Colonic mucosa (tissue), 4 donors: ENCODE measurements at regions not wholly inside any gene's neighbourhood (a gene's known extent, or its start where the extent isn't known, plus 50 kb on each side); places are given as distances from the start of the nearest gene placed in this dataset.

Experiments
- DNase-seq: peaks from one replicate; pipeline ENCODE4 v3.0.0-alpha.2; 2020
- H3K27ac ChIP-seq: fragments of 200-600 bp; one replicate; pipeline ENCODE4 v1.8.0; 2021
- H3K27me3 ChIP-seq: fragments of 200-600 bp; one replicate; pipeline ENCODE4 v1.8.0; 2021
- H3K36me3 ChIP-seq: fragments of 200-600 bp; one replicate; pipeline ENCODE4 v1.8.0; 2021
- H3K4me1 ChIP-seq: fragments of 200-600 bp; one replicate; pipeline ENCODE4 v1.8.0; 2021; ENCODE audit warnings: mild to moderate bottlenecking
- H3K4me3 ChIP-seq: fragments of 200-600 bp; one replicate; pipeline ENCODE4 v1.8.0; 2021
- H3K9ac ChIP-seq, 2 donors: one replicate each; pipeline ENCODE4 v1.7.0; 2013; ENCODE audit warnings: control low read depth in 2 of 2, low read depth in 2 of 2, low read length in 2 of 2
- H3K9me3 ChIP-seq: fragments of 200-600 bp; one replicate; pipeline ENCODE4 v1.8.0; 2021
- intact Hi-C: fragments of 100-400 bp; cut with DNase I; formaldehyde crosslinking; loops from one replicate; pipeline ENCODE4 v1.14.1; 2022
- TF ChIP-seq, protein P1 (sequence below): fragments of 200-600 bp; IDR thresholded peaks from one replicate; pipeline ENCODE4 v1.8.0; 2022; ENCODE audit warnings: antibody characterized with exemption, mild to moderate bottlenecking
- donor health status: healthy.
- donor health status: DM: no; HTN: no; CAD: no.
- donor health status: DM: no; HTN: no; CAD: no.

DNA sequence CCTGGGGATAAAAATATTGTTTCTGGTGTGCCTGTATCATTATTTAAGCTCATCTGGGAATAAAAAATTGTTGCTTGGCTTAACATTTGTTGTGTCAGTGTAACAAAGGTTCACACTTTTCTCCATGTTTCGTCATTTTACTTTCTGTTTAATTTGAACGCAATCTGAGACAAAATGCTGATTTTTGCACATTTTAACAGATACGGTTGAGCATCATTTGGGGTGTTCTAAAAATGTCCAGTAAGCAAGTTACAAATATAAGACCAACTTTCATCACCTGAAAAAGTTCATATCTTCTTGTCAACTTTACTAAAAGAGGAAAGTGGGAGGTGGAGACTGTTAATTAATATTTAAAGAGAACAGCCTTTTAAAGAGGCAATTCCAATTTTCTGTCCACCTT lies 134.8 kb upstream of the CNTN4 start:
- Histone ChIP-seq H3K27me3 (no peaks in the 10 kb centered on the region), H3K9ac (no peak overlapping the region), H3K36me3 (no peaks in the 10 kb centered on the region), H3K27ac (no peak overlapping the region), H3K9me3 (no peaks in the 10 kb centered on the region), H3K4me1 (no peaks in the 10 kb centered on the region), H3K4me3 (no peak overlapping the region)
- no peak for DNase-seq
- intact Hi-C loops: no loop called here
- TF ChIP-seq, protein P1, sequence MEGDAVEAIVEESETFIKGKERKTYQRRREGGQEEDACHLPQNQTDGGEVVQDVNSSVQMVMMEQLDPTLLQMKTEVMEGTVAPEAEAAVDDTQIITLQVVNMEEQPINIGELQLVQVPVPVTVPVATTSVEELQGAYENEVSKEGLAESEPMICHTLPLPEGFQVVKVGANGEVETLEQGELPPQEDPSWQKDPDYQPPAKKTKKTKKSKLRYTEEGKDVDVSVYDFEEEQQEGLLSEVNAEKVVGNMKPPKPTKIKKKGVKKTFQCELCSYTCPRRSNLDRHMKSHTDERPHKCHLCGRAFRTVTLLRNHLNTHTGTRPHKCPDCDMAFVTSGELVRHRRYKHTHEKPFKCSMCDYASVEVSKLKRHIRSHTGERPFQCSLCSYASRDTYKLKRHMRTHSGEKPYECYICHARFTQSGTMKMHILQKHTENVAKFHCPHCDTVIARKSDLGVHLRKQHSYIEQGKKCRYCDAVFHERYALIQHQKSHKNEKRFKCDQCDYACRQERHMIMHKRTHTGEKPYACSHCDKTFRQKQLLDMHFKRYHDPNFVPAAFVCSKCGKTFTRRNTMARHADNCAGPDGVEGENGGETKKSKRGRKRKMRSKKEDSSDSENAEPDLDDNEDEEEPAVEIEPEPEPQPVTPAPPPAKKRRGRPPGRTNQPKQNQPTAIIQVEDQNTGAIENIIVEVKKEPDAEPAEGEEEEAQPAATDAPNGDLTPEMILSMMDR: no peak

DNA sequence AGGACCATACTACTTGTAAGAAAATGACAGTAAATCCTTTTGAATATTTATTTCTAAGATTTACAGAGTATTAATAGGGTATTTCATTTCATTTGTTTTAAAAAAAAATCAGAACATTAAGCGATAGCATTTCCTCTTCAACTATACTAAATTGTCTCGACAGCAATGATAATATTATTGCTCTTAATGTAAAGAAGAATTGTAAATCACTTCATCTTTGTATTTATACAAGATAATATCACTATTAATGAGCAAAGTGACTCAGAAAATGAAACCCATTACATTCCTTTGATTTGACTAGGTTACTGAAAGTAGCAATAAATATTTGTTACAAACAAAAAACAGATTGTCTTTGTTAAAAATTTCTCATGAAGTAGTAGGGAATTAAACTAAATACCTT lies 131.1 kb upstream of the CNTN4 start:
- no peak overlapping the region for H3K27ac ChIP-seq
- TF ChIP-seq, protein P1: no peak
- H3K9me3 ChIP-seq: no peaks in the 10 kb centered on the region
- H3K9ac ChIP-seq: no peak overlapping the region
- intact Hi-C loops: no loop called here
- no peaks in the 10 kb centered on the region for H3K36me3 ChIP-seq
- no peak for DNase-seq
- H3K4me1 ChIP-seq: no peaks in the 10 kb centered on the region
- no peaks in the 10 kb centered on the region for H3K27me3 ChIP-seq
- H3K4me3 ChIP-seq: no peak overlapping the region

DNA sequence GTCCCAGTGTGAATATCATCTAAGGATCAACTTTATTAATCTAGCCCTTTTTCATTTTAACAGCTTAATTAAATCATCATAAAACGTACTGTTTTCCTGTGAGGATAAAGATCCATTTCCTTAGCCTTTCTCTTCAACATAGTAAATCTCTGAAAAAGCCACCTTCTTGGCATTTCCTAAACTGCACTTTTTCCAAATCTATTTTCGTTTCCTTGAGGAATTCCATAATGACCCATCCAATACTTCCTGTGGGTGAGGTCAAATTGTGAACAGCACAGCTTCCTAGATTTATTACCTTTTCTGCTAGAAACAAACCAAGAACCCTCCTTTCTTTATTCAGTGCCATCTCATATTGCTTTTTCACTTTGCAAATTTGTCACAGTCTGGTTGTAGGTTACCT lies 129.4 kb upstream of the CNTN4 start:
- TF ChIP-seq, protein P1: no peak
- intact Hi-C loops: no loop called here
- no peak overlapping the region for H3K4me3 ChIP-seq
- no peaks in the 10 kb centered on the region for H3K9me3 ChIP-seq
- H3K36me3 ChIP-seq: no peaks in the 10 kb centered on the region
- H3K27ac ChIP-seq: no peak overlapping the region
- no peaks in the 10 kb centered on the region for H3K4me1 ChIP-seq
- no peaks in the 10 kb centered on the region for H3K27me3 ChIP-seq
- H3K9ac ChIP-seq: no peak overlapping the region
- no peak for DNase-seq

DNA sequence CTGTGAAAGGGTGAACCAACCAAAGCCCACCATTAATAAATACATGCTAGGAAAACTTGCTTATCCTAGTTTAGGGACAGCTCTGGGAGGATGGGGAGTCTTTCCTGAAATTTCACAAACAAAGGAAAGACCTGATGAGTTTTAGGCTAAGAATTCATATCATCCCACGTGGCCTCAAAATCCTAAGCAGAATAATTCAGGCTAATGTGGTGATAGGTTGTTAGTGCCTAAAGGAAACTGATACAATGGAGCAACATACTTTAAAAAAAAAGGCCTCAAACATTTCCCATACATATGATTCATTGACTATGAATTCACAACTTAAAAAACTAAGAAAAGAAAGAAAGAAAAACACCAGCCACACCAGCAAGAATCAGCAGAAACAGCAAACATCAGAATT lies 126.9 kb upstream of the CNTN4 start:
- H3K9me3 ChIP-seq: no peaks in the 10 kb centered on the region
- no peaks in the 10 kb centered on the region for H3K27me3 ChIP-seq
- H3K27ac ChIP-seq: no peak overlapping the region
- no peak for DNase-seq
- H3K36me3 ChIP-seq: no peaks in the 10 kb centered on the region
- no peaks in the 10 kb centered on the region for H3K4me1 ChIP-seq
- no peak overlapping the region for H3K9ac ChIP-seq
- TF ChIP-seq, protein P1: no peak
- intact Hi-C loops: no loop called here
- no peak overlapping the region for H3K4me3 ChIP-seq

DNA sequence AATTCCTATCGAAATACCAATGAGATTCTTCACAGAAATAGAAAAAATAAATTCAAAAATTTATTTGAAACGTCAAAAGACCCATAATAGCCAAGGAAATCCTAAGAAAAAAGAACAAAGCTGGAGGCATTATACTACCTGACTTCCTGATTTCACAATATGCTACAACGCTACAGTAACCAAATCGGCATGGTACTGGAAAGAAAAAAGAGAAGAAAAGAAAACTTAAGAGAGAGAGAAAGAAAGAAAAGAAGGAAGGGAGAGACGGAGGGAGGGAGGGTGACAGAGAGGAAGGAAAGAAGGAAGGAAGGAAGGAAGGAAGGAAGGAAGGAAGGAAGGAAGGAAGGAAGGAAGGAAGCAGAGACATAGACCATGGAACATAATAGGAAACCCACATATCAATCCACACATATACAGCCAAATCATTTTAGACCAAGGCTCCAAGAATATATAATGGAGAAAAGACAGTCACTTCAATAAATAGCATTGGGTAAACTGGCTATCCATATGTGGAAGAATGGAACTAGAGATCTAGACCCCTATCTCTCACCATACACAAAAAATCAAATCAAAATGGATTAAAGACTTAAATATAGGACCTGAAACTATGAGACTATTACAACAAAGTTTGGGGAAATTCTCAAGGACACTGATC lies 118.6 kb upstream of the CNTN4 start:
- H3K4me1 ChIP-seq: no peaks in the 10 kb centered on the region
- no peak for DNase-seq
- no peak overlapping the region for H3K27ac ChIP-seq
- H3K4me3 ChIP-seq: no peak overlapping the region
- no peak overlapping the region for H3K9ac ChIP-seq
- no peaks in the 10 kb centered on the region for H3K36me3 ChIP-seq
- TF ChIP-seq, protein P1: no peak
- H3K9me3 ChIP-seq: no peaks in the 10 kb centered on the region
- H3K27me3 ChIP-seq: no peaks in the 10 kb centered on the region
- intact Hi-C loops: no loop called here
